HG02610 (cell line): ENCODE measurements at regions not wholly inside any gene's neighbourhood (a gene's known extent, or its start where the extent isn't known, plus 50 kb on each side); places are given as distances from the start of the nearest gene placed in this dataset.
"Not testable (repeated sequence)": the region's sequence is repeated elsewhere in the genome, so short reads cannot be mapped to it uniquely, and the experiment has no call there.

Source experiments
- ATAC-seq: cut with Tn5 transposase; IDR thresholded peaks from one replicate; pipeline ENCODE4 v1.9.1; 2021; ENCODE audit warnings: mild to moderate bottlenecking, moderate library complexity; ENCODE audit not compliant: unreplicated experiment

- no peak for ATAC-seq
Observed at GRCh38 chr3:109648027-109648426, 310.7 kb upstream of the DPPA4 start.

- ATAC-seq = no peak
Observed at GRCh38 chr3:109656225-109656624, 318.9 kb upstream of the DPPA4 start.

GRCh38 chr3:109678600-109678999, 341.3 kb upstream of the DPPA4 start:
- no peak for ATAC-seq

- no peak for ATAC-seq
Observed at GRCh38 chr3:109679664-109680063, 342.3 kb upstream of the DPPA4 start.

- ATAC-seq = no peak
Observed at GRCh38 chr3:109683746-109684145, 346.4 kb upstream of the DPPA4 start.

- no peak for ATAC-seq
Observed at GRCh38 chr3:109685084-109686079, 348.0 kb upstream of the DPPA4 start.

GRCh38 chr3:109687626-109688025, 350.3 kb upstream of the DPPA4 start:
- no peak for ATAC-seq

GRCh38 chr3:109696932-109697331, 359.6 kb upstream of the DPPA4 start:
- no peak for ATAC-seq

GRCh38 chr3:109702252-109702651, 364.9 kb upstream of the DPPA4 start:
- peak; percentile 99 for ATAC-seq

- ATAC-seq = no peak
Observed at GRCh38 chr3:109702976-109703375, 365.6 kb upstream of the DPPA4 start.

- ATAC-seq = not testable (repeated sequence)
Observed at GRCh38 chr3:109705133-109705532, 367.8 kb upstream of the DPPA4 start.

- no peak for ATAC-seq
Observed at GRCh38 chr3:109707617-109708016, 370.3 kb upstream of the DPPA4 start.

GRCh38 chr3:109713288-109713687, 375.9 kb upstream of the DPPA4 start:
- no peak for ATAC-seq

GRCh38 chr3:109715707-109716106, 378.4 kb upstream of the DPPA4 start:
- no peak for ATAC-seq

GRCh38 chr3:109718850-109719249, 381.5 kb upstream of the DPPA4 start:
- ATAC-seq = no peak

GRCh38 chr3:109728861-109729494, 391.6 kb upstream of the DPPA4 start:
- no peak for ATAC-seq

- peak; percentile 93 for ATAC-seq
Observed at GRCh38 chr3:109731639-109732473, 394.5 kb upstream of the DPPA4 start.

GRCh38 chr3:109743981-109744380, 406.6 kb upstream of the DPPA4 start:
- ATAC-seq = no peak

- no peak for ATAC-seq
Observed at GRCh38 chr3:109772520-109772919, 435.2 kb upstream of the DPPA4 start.

- no peak for ATAC-seq
Observed at GRCh38 chr3:109774108-109774507, 436.8 kb upstream of the DPPA4 start.

GRCh38 chr3:109784285-109784684, 446.9 kb upstream of the DPPA4 start:
- no peak for ATAC-seq
